B cell (primary cell): ENCODE measurements at regions not wholly inside any gene's neighbourhood (a gene's known extent, or its start where the extent isn't known, plus 50 kb on each side); places are given as distances from the start of the nearest gene placed in this dataset.

Experiments used
- ATAC-seq: fragments of 200-7000 bp; cut with Tn5 transposase; one replicate; pipeline ENCODE4 v1.10.0; 2021; ENCODE audit warnings: low read depth, mild to moderate bottlenecking, moderate number of reproducible peaks, moderate library complexity
- CTCF ChIA-PET: fragments of 350-600 bp; sonication (Branson Sonifier 250); formaldehyde crosslinking; loops from one replicate; lab custom pipeline; 2021; ENCODE audit warnings: antibody characterized with exemption, inconsistent platforms; lab: Charles Lee
- POLR2A ChIA-PET: fragments of 350-600 bp; sonication (Branson Sonifier 250); formaldehyde crosslinking; loops from one replicate; lab custom pipeline; 2021; ENCODE audit warnings: antibody characterized with exemption; lab: Charles Lee
- DNase-seq: peaks from one replicate; pipeline ENCODE4 v3.0.0; 2013
- H2AFZ ChIP-seq: 2 replicates; pipeline ENCODE4 v1.6.1; 2012; ENCODE audit warnings: mild to moderate bottlenecking, low read depth, low read length; ENCODE audit not compliant: insufficient read depth, poor library complexity, severe bottlenecking
- H3K27ac ChIP-seq, 2 donors: 1 replicate in 1 of 2; 2 replicates in 1 of 2; pipeline ENCODE4 v1.5.1; 2012 to 2013; ENCODE audit warnings: low read length in 2 of 2, mild to moderate bottlenecking in 2 of 2, moderate library complexity in 1 of 2
- H3K27me3 ChIP-seq, 4 experiments: fragments of 200-600 bp in 1 of 4; sonication (generic) in 1 of 4; replicated peaks in 1 of 4; 1 replicate in 2 of 4; 2 replicates in 2 of 4; pipeline versions ENCODE4 v1.6.1 to v1.7.0; 2013 to 2016; ENCODE audit warnings: low read length in 3 of 4, mild to moderate bottlenecking in 2 of 4, mixed read lengths in 1 of 4, moderate library complexity in 1 of 4; ENCODE audit not compliant: insufficient read depth in 4 of 4, control insufficient read depth in 3 of 4; ENCODE audit errors: control extremely low read depth in 1 of 4
- H3K36me3 ChIP-seq, 2 experiments: replicated peaks in 1 of 2; 1 replicate in 1 of 2; 2 replicates in 1 of 2; pipeline versions ENCODE4 v1.6.1 to v1.7.1; 2013; ENCODE audit warnings: low read length in 1 of 2; ENCODE audit not compliant: insufficient read depth in 2 of 2, control insufficient read depth in 1 of 2; ENCODE audit errors: control extremely low read depth in 1 of 2, extremely low read depth in 1 of 2
- H3K4me1 ChIP-seq, 2 donors: fragments of 200-600 bp in 1 of 2; sonication (generic) in 1 of 2; 1 replicate in 1 of 2; 2 replicates in 1 of 2; pipeline versions ENCODE4 v1.5.1 to v1.6.1; 2013 to 2017; ENCODE audit warnings: low read length in 2 of 2; ENCODE audit not compliant: control insufficient read depth in 2 of 2, insufficient read depth in 2 of 2
- H3K4me2 ChIP-seq: replicated peaks from 2 replicates; pipeline ENCODE3; 2012; ENCODE audit warnings: mild to moderate bottlenecking, low read depth, low read length; ENCODE audit not compliant: poor library complexity, severe bottlenecking
- H3K4me3 ChIP-seq, 5 experiments: fragments of 200-600 bp in 1 of 5; sonication (generic) in 1 of 5; 1 replicate in 3 of 5; 2 replicates in 2 of 5; pipeline versions ENCODE4 v1.5.1 to v1.7.0; 2011 to 2016; ENCODE audit warnings: low read length in 4 of 5, mild to moderate bottlenecking in 4 of 5, low read depth in 2 of 5, control low read depth in 1 of 5, moderate library complexity in 1 of 5; ENCODE audit not compliant: insufficient read depth in 1 of 5; ENCODE audit errors: control extremely low read depth in 1 of 5, extremely low read depth in 1 of 5
- H3K79me2 ChIP-seq: fragments of 200-600 bp; sonication (generic); one replicate; pipeline ENCODE4 v1.6.0; 2016; ENCODE audit warnings: low read length; ENCODE audit not compliant: control insufficient read depth, insufficient read depth
- H3K9ac ChIP-seq: fragments of 200-600 bp; sonication (generic); 2 replicates; pipeline ENCODE4 v1.6.1; 2017; ENCODE audit warnings: mild to moderate bottlenecking, low read length, moderate library complexity
- H3K9me3 ChIP-seq, 3 donors: one replicate each; pipeline versions ENCODE4 v1.6.1 to v1.7.1; 2013; ENCODE audit warnings: low read length in 2 of 3; ENCODE audit not compliant: control insufficient read depth in 2 of 3, insufficient read depth in 1 of 3; ENCODE audit errors: control extremely low read depth in 1 of 3
- H4K20me1 ChIP-seq: 2 replicates; pipeline ENCODE4 v1.6.0; 2012; ENCODE audit warnings: mild to moderate bottlenecking, low read length; ENCODE audit not compliant: insufficient read depth, control insufficient read depth, poor library complexity, severe bottlenecking
- H3K27ac Mint-ChIP-seq: one replicate; pipeline ENCODE4 v1.8.0; 2021; ENCODE audit warnings: mixed read lengths
- H3K27me3 Mint-ChIP-seq: one replicate; pipeline ENCODE4 v1.8.0; 2021; ENCODE audit warnings: mixed read lengths
- H3K4me1 Mint-ChIP-seq: one replicate; pipeline ENCODE4 v1.8.0; 2021; ENCODE audit warnings: mixed read lengths
- H3K4me3 Mint-ChIP-seq: one replicate; pipeline ENCODE4 v1.8.0; 2021; ENCODE audit warnings: mixed read lengths
- H3K9me3 Mint-ChIP-seq: one replicate; pipeline ENCODE4 v1.8.0; 2022; ENCODE audit warnings: mixed read lengths; ENCODE audit not compliant: insufficient read depth
- EZH2 ChIP-seq: IDR thresholded peaks from 2 replicates; pipeline ENCODE4 v1.6.1; 2012; ENCODE audit warnings: borderline replicate concordance, low read depth, mild to moderate bottlenecking, moderate library complexity, low read length; ENCODE audit not compliant: insufficient read depth, poor library complexity, severe bottlenecking
- WGBS: methylation state at CpG from one replicate; pipeline ENCODE4 v1.1.5; 2013; ENCODE audit warnings: missing lambda C conversion rate; ENCODE audit not compliant: insufficient coverage; 5-methylcytosine and 5-hydroxymethylcytosine counted together
- intact Hi-C: fragments of 100-400 bp; cut with micrococcal nuclease; formaldehyde crosslinking; loops from one replicate; pipeline ENCODE4 v1.10.0; 2022
- TF ChIP-seq, protein P1 (sequence below): fragments of 200-600 bp; IDR thresholded peaks from one replicate; pipeline ENCODE4 v1.8.0; 2022; ENCODE audit warnings: antibody characterized with exemption, mild to moderate bottlenecking

- no peak for DNase-seq
- Histone ChIP-seq H4K20me1 (no peaks in the 10 kb centered on the region), H3K4me2 (no peak overlapping the region), H3K27ac (no peak overlapping the region), H3K9me3 (no peaks in the 10 kb centered on the region), H3K27me3 (no peaks in the 10 kb centered on the region), H3K4me1 (no peaks in the 10 kb centered on the region), H3K36me3 (no peaks in the 10 kb centered on the region), H3K4me3 (no peak overlapping the region), H3K79me2 (no peaks in the 10 kb centered on the region), H2AFZ (no peak overlapping the region), H3K9ac (no peak overlapping the region)
- Mint-ChIP-seq H3K27ac (no peak overlapping the region), H3K9me3 (no peaks in the 10 kb centered on the region), H3K4me1 (peaks cover 3% of the 10 kb centered on the region), H3K27me3 (no peaks in the 10 kb centered on the region), H3K4me3 (no peak overlapping the region)
- ChIA-PET CTCF (no interaction called here), POLR2A (no interaction called here)
- intact Hi-C loops: no loop called here
- TF ChIP-seq EZH2: no peak
- TF ChIP-seq, protein P1, sequence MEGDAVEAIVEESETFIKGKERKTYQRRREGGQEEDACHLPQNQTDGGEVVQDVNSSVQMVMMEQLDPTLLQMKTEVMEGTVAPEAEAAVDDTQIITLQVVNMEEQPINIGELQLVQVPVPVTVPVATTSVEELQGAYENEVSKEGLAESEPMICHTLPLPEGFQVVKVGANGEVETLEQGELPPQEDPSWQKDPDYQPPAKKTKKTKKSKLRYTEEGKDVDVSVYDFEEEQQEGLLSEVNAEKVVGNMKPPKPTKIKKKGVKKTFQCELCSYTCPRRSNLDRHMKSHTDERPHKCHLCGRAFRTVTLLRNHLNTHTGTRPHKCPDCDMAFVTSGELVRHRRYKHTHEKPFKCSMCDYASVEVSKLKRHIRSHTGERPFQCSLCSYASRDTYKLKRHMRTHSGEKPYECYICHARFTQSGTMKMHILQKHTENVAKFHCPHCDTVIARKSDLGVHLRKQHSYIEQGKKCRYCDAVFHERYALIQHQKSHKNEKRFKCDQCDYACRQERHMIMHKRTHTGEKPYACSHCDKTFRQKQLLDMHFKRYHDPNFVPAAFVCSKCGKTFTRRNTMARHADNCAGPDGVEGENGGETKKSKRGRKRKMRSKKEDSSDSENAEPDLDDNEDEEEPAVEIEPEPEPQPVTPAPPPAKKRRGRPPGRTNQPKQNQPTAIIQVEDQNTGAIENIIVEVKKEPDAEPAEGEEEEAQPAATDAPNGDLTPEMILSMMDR: no peak
- ATAC-seq: no peak
- WGBS: 20% methylated on average over 1 of the region's 5 CpGs
Measured at GRCh38 chr1:232471250-232471649, 158.7 kb downstream of the SIPA1L2 start.

GRCh38 chr1:232470711-232471110 is 159.2 kb downstream of the SIPA1L2 start:
- H3K27me3 Mint-ChIP-seq: no peaks in the 10 kb centered on the region
- H3K4me3 ChIP-seq: no peak overlapping the region
- H3K27me3 ChIP-seq: no peaks in the 10 kb centered on the region
- no peaks in the 10 kb centered on the region for H3K79me2 ChIP-seq
- ATAC-seq: no peak
- H3K36me3 ChIP-seq: no peaks in the 10 kb centered on the region
- TF ChIP-seq, protein P1: no peak
- no peak for TF ChIP-seq EZH2
- POLR2A ChIA-PET: no interaction called here
- H3K9me3 ChIP-seq: no peaks in the 10 kb centered on the region
- no peak overlapping the region for H3K9ac ChIP-seq
- H3K4me3 Mint-ChIP-seq: no peak overlapping the region
- H3K4me1 ChIP-seq: no peaks in the 10 kb centered on the region
- DNase-seq: no peak
- H3K4me1 Mint-ChIP-seq: peaks cover 3% of the 10 kb centered on the region
- H3K9me3 Mint-ChIP-seq: no peaks in the 10 kb centered on the region
- intact Hi-C loops: no loop called here
- CTCF ChIA-PET: no interaction called here
- no peaks in the 10 kb centered on the region for H4K20me1 ChIP-seq
- no peak overlapping the region for H3K27ac Mint-ChIP-seq
- WGBS: 83% methylated on average over 1 of the region's 1 CpG
- no peak overlapping the region for H3K27ac ChIP-seq
- no peak overlapping the region for H3K4me2 ChIP-seq
- no peak overlapping the region for H2AFZ ChIP-seq
